ENCODE measurements at regions not wholly inside any gene's neighbourhood (a gene's known extent, or its start where the extent isn't known, plus 50 kb on each side); places are given as distances from the start of the nearest gene placed in this dataset.

DNA sequence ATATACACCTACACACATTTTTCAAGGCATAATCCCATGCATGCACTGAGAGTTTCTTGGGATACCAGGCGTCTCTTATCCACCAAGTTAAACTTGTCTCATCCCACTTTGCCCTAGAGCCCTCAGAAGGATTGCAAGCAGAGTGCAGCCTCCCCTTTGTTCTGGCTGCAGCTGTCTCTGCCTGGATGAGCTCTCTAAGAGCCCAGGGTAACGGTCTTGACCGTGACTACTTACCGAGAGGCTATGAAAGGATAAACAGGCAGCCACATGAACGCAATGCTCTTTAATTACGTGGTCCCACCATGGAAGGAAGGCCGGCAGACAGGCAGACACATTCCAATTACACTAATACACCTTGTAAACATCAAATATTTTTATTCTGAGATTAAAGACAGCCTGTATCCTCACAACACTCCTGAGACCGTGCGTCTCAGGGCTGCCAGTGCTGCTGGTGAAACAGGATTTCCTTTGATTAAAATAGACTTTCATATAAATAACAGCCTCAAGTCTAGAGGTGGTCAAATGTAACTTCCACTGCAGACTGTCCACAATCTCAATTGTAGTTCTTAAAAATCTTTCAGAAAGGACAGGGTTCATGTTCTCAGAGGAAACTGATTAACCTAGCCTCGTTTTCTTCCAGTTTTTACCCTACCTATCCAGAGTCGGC lies 210.0 kb upstream of the PRDM1 start:
- H3K9me3 ChIP-seq (ENCODE audit: insufficient read depth, low read depth, low read length): no peaks in the 10 kb centered on the region
- H3K9ac ChIP-seq (ENCODE audit: low read depth, low read length): no peak overlapping the region
- 82% methylated on average over 11 of the region's 11 CpGs for WGBS
- no peaks in the 10 kb centered on the region for H3K4me1 ChIP-seq (ENCODE audit: insufficient read depth, low read length)
- H3K27me3 ChIP-seq (ENCODE audit: insufficient read depth, low read length): no peaks in the 10 kb centered on the region
- H3K36me3 ChIP-seq (ENCODE audit: insufficient read depth, low read length): no peaks in the 10 kb centered on the region
- H3K27ac ChIP-seq (ENCODE audit: low read depth, low read length): no peak overlapping the region
- H3K4me3 ChIP-seq (ENCODE audit: low read length): no peak overlapping the region

DNA sequence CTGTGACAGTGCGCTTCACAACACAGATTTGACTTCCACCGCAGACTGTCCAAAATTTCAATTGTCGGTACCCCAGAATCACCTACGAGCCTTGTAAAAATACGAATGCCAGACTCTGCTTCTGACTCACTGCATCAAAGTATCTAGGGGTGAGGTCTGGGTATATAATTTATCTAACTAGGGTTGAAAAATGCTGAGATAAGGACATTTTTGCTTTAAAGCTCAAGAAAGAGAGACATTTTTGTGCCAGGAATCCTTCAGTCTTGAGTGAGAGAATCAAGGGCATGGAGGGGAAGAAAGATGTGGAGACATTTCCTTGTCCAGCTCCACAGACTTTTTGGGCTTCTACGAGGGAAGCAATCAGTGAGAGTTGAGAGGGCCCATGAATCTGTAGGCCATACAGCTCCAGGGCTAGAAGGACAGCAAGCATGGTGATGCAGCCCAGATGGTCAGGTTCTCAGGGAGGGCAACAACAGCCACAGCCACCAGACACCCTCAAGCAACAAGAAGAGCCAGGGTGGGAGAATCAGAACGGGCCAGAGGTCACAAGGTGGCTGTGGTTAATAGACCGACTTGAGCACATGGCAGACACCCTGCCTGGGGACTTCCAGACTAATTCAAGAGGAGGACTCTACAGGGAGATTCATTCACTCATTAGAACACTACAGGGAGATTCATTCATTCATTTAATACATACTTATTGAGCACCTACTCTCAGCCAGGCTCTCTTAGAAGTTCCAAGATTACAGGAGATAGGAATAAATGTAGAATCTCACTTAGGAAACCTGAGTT lies 211.1 kb upstream of the PRDM1 start:
- H3K36me3 ChIP-seq (ENCODE audit: insufficient read depth, low read length): no peaks in the 10 kb centered on the region

DNA sequence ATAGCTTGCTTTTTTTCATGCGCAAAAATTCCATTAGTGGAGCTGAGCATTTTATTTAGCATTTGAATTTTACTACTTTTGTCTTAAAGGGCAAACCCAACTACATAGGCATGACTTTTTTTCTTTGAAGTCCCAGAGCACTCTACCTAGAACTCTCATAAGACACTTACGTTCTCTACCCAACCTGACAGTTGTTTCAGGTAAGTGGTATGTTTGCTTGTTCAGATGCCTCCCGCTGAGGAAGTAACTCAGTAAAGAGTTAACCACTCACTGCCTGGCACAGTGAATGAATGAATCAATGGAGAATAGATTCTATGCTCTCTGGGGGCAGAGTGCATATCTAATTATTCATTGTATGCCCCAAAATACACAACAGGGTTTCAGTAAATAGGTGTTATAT lies 212.3 kb upstream of the PRDM1 start:
- Histone ChIP-seq H3K27me3 (ENCODE audit: insufficient read depth, low read length) (no peaks in the 10 kb centered on the region), H3K36me3 (ENCODE audit: insufficient read depth, low read length) (no peaks in the 10 kb centered on the region), H3K9me3 (ENCODE audit: insufficient read depth, low read depth, low read length) (no peaks in the 10 kb centered on the region), H3K4me3 (ENCODE audit: low read length) (no peak overlapping the region), H3K9ac (ENCODE audit: low read depth, low read length) (no peak overlapping the region), H3K4me1 (ENCODE audit: insufficient read depth, low read length) (peaks cover 17% of the 10 kb centered on the region; the same call in 1 of the 2 replicates), H3K27ac (ENCODE audit: low read depth, low read length) (no peak overlapping the region)
- 93% methylated on average over 2 of the region's 3 CpGs for WGBS

More for the DNA sequence above, 211.1 kb upstream of the PRDM1 start:
- no peaks in the 10 kb centered on the region for H3K9me3 ChIP-seq (ENCODE audit: insufficient read depth, low read depth, low read length)
- H3K4me1 ChIP-seq (ENCODE audit: insufficient read depth, low read length): peaks cover 6% of the 10 kb centered on the region; the same call in 1 of the 2 replicates
- 92% methylated on average over 8 of the region's 8 CpGs for WGBS
- H3K4me3 ChIP-seq (ENCODE audit: low read length): no peak overlapping the region
- no peak overlapping the region for H3K27ac ChIP-seq (ENCODE audit: low read depth, low read length)
- H3K9ac ChIP-seq (ENCODE audit: low read depth, low read length): no peak overlapping the region
- no peaks in the 10 kb centered on the region for H3K27me3 ChIP-seq (ENCODE audit: insufficient read depth, low read length)

DNA sequence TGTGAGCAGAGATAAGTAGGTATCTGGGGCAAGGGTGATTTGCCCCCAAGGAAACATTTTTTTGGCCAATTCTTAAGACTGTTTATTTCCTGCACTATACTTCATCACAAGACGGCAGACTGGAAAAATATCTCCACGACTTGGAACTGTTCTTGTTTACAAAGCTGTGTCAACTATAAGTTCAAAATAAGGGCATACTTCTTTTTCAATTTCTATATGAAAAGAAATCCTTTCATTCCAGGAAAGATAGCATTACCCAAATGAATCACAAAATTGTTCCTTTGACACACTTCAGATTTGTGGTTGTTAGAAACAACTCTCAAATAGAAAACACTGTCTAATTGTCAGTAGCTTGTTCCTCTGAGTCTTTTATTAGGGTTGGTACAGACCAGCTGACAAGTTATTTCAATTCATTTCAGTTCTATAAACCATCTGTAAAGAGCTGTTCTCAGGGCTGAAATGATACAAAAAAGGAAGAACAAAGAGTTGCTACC lies 212.9 kb upstream of the PRDM1 start:
- Histone ChIP-seq H3K9me3 (ENCODE audit: insufficient read depth, low read depth, low read length) (no peaks in the 10 kb centered on the region), H3K27me3 (ENCODE audit: insufficient read depth, low read length) (no peaks in the 10 kb centered on the region), H3K9ac (ENCODE audit: low read depth, low read length) (no peak overlapping the region), H3K36me3 (ENCODE audit: insufficient read depth, low read length) (no peaks in the 10 kb centered on the region), H3K4me3 (ENCODE audit: low read length) (no peak overlapping the region), H3K4me1 (ENCODE audit: insufficient read depth, low read length) (peaks cover 17% of the 10 kb centered on the region; the same call in 1 of the 2 replicates), H3K27ac (ENCODE audit: low read depth, low read length) (no peak overlapping the region)
- WGBS: 90% methylated on average over 2 of the region's 2 CpGs

DNA sequence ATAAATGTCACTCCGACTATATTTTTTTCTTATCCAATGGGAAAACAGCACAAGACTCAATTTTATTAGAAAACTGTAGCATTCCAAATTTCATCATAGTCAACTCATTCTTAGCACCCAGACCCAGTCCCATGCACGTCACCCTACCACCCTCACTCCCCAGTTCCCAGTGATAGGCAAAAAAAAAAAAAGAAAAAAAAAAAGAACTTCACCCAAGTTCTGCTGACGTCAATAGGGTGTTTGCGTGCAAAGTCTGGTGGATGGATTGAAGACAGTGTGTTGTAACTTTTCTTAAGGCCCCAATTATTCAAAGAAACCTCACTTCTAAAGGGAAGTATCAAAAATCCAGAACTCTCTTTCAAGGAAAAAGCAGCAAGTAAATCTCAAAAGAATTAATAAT lies 213.9 kb upstream of the PRDM1 start:
- 97% methylated on average over 1 of the region's 4 CpGs for WGBS
- Histone ChIP-seq H3K27me3 (ENCODE audit: insufficient read depth, low read length) (no peaks in the 10 kb centered on the region), H3K9me3 (ENCODE audit: insufficient read depth, low read depth, low read length) (no peaks in the 10 kb centered on the region), H3K4me3 (ENCODE audit: low read length) (no peak overlapping the region), H3K36me3 (ENCODE audit: insufficient read depth, low read length) (no peaks in the 10 kb centered on the region), H3K4me1 (ENCODE audit: insufficient read depth, low read length) (peaks cover 17% of the 10 kb centered on the region; the same call in 1 of the 2 replicates), H3K9ac (ENCODE audit: low read depth, low read length) (no peak overlapping the region), H3K27ac (ENCODE audit: low read depth, low read length) (no peak overlapping the region)

DNA sequence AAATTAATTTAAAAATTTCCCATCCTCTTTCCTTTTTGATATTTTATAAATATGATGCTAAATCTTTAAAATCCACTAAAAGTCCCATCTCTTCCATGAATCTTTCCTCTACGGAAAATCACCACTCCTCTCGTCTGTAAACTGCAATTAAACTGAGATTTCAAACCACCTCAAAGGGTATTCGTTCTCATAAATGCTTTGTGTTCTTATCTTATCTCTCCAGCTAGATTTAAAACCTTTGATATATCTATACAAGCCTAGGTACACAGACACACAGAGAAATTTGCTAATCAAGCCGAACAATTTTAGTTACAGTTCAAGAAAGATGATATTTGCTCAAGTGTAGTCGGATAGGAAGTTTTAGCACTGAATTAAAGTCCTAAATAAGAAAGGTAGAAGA lies 214.6 kb upstream of the PRDM1 start:
- no peaks in the 10 kb centered on the region for H3K36me3 ChIP-seq (ENCODE audit: insufficient read depth, low read length)
- no peak overlapping the region for H3K27ac ChIP-seq (ENCODE audit: low read depth, low read length)
- 90% methylated on average over 5 of the region's 5 CpGs for WGBS
- no peaks in the 10 kb centered on the region for H3K27me3 ChIP-seq (ENCODE audit: insufficient read depth, low read length)
- H3K9me3 ChIP-seq (ENCODE audit: insufficient read depth, low read depth, low read length): no peaks in the 10 kb centered on the region
- H3K9ac ChIP-seq (ENCODE audit: low read depth, low read length): no peak overlapping the region
- H3K4me3 ChIP-seq (ENCODE audit: low read length): no peak overlapping the region
- peaks cover 17% of the 10 kb centered on the region; the same call in 1 of the 2 replicates for H3K4me1 ChIP-seq (ENCODE audit: insufficient read depth, low read length)

DNA sequence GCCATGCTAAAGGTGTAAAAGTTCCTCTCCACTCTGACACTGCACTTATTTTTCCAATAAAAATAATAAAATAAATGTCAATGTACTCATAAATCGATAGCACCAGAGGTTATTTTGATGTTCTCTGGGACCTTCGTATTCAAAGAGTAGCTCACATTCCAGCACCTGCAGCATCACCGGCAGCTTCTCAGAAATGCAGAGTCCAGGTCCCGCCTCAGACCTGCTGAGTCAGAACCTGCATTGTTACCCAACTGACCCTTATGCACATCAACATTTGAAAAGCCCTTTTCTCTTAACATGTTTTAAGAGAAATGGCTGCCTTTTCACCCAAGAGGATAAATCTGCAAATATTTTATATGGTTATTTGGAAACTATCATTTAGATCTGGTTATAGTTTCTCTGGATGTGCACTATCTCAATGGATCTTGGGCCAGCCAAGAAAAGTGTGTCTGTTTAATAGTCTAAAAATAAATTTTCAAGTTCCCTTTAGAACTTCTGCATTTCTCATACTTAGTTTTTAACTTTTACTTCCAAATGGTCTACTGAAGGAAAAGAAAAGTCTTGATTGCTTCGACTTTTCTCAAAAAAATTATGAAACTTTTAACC lies 216.2 kb upstream of the PRDM1 start:
- Histone ChIP-seq H3K9me3 (ENCODE audit: insufficient read depth, low read depth, low read length) (no peaks in the 10 kb centered on the region), H3K9ac (ENCODE audit: low read depth, low read length) (no peak overlapping the region), H3K27ac (ENCODE audit: low read depth, low read length) (peak overlapping the region; percentile 41; the same call in 1 of the 2 replicates), H3K36me3 (ENCODE audit: insufficient read depth, low read length) (no peaks in the 10 kb centered on the region), H3K4me3 (ENCODE audit: low read length) (no peak overlapping the region), H3K27me3 (ENCODE audit: insufficient read depth, low read length) (no peaks in the 10 kb centered on the region), H3K4me1 (ENCODE audit: insufficient read depth, low read length) (peaks cover 17% of the 10 kb centered on the region; the same call in 1 of the 2 replicates)
- WGBS: 62% methylated on average over 4 of the region's 5 CpGs

DNA sequence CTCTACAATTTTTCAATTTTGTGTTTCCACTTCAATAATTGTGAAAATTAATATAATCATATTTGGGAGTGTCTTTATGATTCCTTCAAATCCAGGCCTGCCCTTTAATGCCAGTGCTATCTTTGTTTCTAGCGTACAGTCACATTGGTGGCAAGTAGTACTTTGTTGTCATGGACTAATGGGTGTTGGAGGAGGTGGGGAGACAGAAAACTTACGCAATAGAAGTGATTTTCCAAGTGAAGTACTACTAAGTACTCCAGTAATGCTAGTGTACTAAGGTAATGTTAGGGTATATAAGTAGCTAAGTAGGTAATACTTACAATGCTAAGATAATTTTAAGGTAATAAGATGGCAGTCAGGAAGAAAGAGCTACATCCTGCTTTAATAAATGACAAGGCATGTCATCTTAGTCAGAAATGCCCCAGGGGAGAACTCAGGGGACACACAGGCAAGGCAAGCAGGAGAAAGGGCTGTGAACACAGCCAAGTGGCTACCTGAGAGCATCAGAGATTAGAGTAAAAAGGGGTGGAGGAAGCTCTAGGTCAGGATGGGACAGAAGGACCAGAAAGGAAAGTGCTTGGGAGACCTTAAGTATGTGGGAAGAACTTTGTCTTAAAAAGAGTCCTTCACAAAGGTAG lies 217.2 kb upstream of the PRDM1 start:
- Histone ChIP-seq H3K27ac (ENCODE audit: low read depth, low read length) (no peak overlapping the region), H3K36me3 (ENCODE audit: insufficient read depth, low read length) (no peaks in the 10 kb centered on the region), H3K4me1 (ENCODE audit: insufficient read depth, low read length) (peaks cover 17% of the 10 kb centered on the region; the same call in 1 of the 2 replicates), H3K27me3 (ENCODE audit: insufficient read depth, low read length) (no peaks in the 10 kb centered on the region), H3K9me3 (ENCODE audit: insufficient read depth, low read depth, low read length) (no peaks in the 10 kb centered on the region), H3K4me3 (ENCODE audit: low read length) (no peak overlapping the region), H3K9ac (ENCODE audit: low read depth, low read length) (no peak overlapping the region)
- WGBS: 98% methylated on average over 2 of the region's 2 CpGs

DNA sequence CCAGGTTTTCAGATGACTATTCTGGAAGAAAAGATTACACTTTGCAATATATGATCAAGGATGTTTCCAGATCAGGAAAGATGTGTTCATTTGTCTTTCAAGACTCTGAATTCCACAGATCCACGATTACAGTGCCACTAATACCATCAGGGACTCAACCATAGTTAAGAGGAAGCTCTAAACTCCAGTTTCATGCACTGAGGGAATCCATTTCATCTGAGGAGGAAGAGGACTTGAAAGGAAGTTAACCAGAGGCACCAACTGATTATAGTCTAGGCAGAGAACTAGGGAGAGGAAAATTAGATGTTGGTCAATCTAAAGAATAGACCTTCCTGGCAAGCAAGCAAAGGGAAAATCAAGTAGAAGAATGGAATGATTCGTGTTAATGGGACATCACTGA lies 218.3 kb upstream of the PRDM1 start:
- Histone ChIP-seq H3K27me3 (ENCODE audit: insufficient read depth, low read length) (no peaks in the 10 kb centered on the region), H3K36me3 (ENCODE audit: insufficient read depth, low read length) (no peaks in the 10 kb centered on the region), H3K9ac (ENCODE audit: low read depth, low read length) (no peak overlapping the region), H3K27ac (ENCODE audit: low read depth, low read length) (no peak overlapping the region), H3K4me3 (ENCODE audit: low read length) (no peak overlapping the region), H3K9me3 (ENCODE audit: insufficient read depth, low read depth, low read length) (no peaks in the 10 kb centered on the region), H3K4me1 (ENCODE audit: insufficient read depth, low read length) (peaks cover 17% of the 10 kb centered on the region; the same call in 1 of the 2 replicates)
- WGBS: 92% methylated on average over 2 of the region's 2 CpGs

DNA sequence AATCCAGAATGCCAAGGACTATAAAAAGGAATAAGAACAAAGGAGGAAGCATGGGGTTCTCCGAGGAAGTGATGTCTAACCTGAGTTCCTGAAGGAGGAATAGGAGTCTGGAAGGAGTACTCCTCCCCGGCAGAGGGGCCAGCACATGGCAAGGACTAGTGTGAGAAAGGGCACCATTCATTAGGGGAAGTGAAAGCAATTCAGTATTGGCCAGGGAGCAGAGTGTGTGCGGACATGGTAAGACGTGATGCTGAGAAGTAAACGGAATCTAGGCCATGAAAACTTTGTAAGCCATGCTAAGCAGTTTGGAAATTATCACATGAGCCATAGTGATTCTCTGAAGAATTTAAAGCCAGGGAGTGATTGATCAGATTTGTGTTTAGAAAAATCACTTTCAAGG lies 218.9 kb upstream of the PRDM1 start:
- Histone ChIP-seq H3K4me1 (ENCODE audit: insufficient read depth, low read length) (peaks cover 17% of the 10 kb centered on the region; the same call in 1 of the 2 replicates), H3K9ac (ENCODE audit: low read depth, low read length) (no peak overlapping the region), H3K9me3 (ENCODE audit: insufficient read depth, low read depth, low read length) (no peaks in the 10 kb centered on the region), H3K36me3 (ENCODE audit: insufficient read depth, low read length) (no peaks in the 10 kb centered on the region), H3K4me3 (ENCODE audit: low read length) (no peak overlapping the region), H3K27ac (ENCODE audit: low read depth, low read length) (no peak overlapping the region), H3K27me3 (ENCODE audit: insufficient read depth, low read length) (no peaks in the 10 kb centered on the region)
- 97% methylated on average over 5 of the region's 5 CpGs for WGBS

Data from HUES64 (cell line).